Mesenchymal stem cell (in vitro differentiated cells and primary cell): ENCODE measurements at regions not wholly inside any gene's neighbourhood (a gene's known extent, or its start where the extent isn't known, plus 50 kb on each side); places are given as distances from the start of the nearest gene placed in this dataset.

Experiments used
- DNase-seq: peaks from one replicate; pipeline ENCODE4 v3.0.0-alpha.2; 2013
- H2AFZ ChIP-seq: one replicate; pipeline ENCODE4 v1.6.1; 2013; ENCODE audit warnings: low read depth, mild to moderate bottlenecking, control low read depth, inconsistent platforms, low read length, moderate library complexity
- H2AK5ac ChIP-seq: 2 replicates; pipeline ENCODE4 v1.6.1; 2013; ENCODE audit warnings: low read length, moderate library complexity, mild to moderate bottlenecking, inconsistent platforms; ENCODE audit not compliant: severe bottlenecking
- H2BK120ac ChIP-seq: one replicate; pipeline ENCODE4 v1.6.1; 2013; ENCODE audit warnings: low read depth, mild to moderate bottlenecking, inconsistent platforms, low read length, moderate library complexity
- H2BK12ac ChIP-seq, 2 experiments: one replicate each; pipeline ENCODE4 v1.6.1; 2013; ENCODE audit warnings: inconsistent platforms in 2 of 2, low read length in 2 of 2, mild to moderate bottlenecking in 2 of 2, moderate library complexity in 2 of 2, control low read depth in 1 of 2
- H2BK15ac ChIP-seq: one replicate; pipeline ENCODE4 v1.6.1; 2013; ENCODE audit warnings: mild to moderate bottlenecking, low read depth, inconsistent platforms; ENCODE audit not compliant: poor library complexity, severe bottlenecking
- H2BK5ac ChIP-seq: 2 replicates; pipeline ENCODE4 v1.6.1; 2013; ENCODE audit warnings: low read depth, mild to moderate bottlenecking, low read length, control low read depth, inconsistent platforms; ENCODE audit not compliant: poor library complexity, severe bottlenecking
- H3K14ac ChIP-seq, 2 experiments: one replicate each; pipeline ENCODE4 v1.6.1; 2013; ENCODE audit warnings: inconsistent platforms in 2 of 2, low read length in 2 of 2, control low read depth in 1 of 2, mild to moderate bottlenecking in 1 of 2, moderate library complexity in 1 of 2
- H3K18ac ChIP-seq, 2 experiments: one replicate each; pipeline ENCODE4 v1.6.1; 2013; ENCODE audit warnings: inconsistent platforms in 2 of 2, low read length in 2 of 2, control low read depth in 1 of 2, low read depth in 1 of 2, mild to moderate bottlenecking in 1 of 2
- H3K23ac ChIP-seq, 2 experiments: one replicate each; pipeline ENCODE4 v1.6.1; 2013; ENCODE audit warnings: inconsistent platforms in 2 of 2, low read length in 2 of 2, mild to moderate bottlenecking in 2 of 2, moderate library complexity in 2 of 2, control low read depth in 1 of 2
- H3K27ac ChIP-seq: 2 replicates; pipeline ENCODE4 v1.5.1; 2013; ENCODE audit warnings: mild to moderate bottlenecking, moderate library complexity, low read length, control low read depth, inconsistent platforms; ENCODE audit not compliant: poor library complexity, severe bottlenecking
- H3K27me3 ChIP-seq, 2 experiments: 2 replicates each; pipeline versions ENCODE4 v1.6.1 to v1.7.0; 2013; ENCODE audit warnings: low read length in 2 of 2, mild to moderate bottlenecking in 2 of 2, moderate library complexity in 2 of 2, control low read depth in 1 of 2, inconsistent platforms in 1 of 2; ENCODE audit not compliant: control insufficient read depth in 1 of 2, insufficient read depth in 1 of 2
- H3K36me3 ChIP-seq, 2 experiments: 2 replicates each; pipeline versions ENCODE4 v1.6.1 to v1.7.0; 2013; ENCODE audit warnings: low read length in 2 of 2, control low read depth in 1 of 2, inconsistent platforms in 1 of 2, low read depth in 1 of 2, mild to moderate bottlenecking in 1 of 2; ENCODE audit not compliant: insufficient read depth in 2 of 2, control insufficient read depth in 1 of 2
- H3K4ac ChIP-seq, 2 experiments: one replicate each; pipeline ENCODE4 v1.6.1; 2013; ENCODE audit warnings: inconsistent platforms in 2 of 2, low read length in 2 of 2, mild to moderate bottlenecking in 2 of 2, moderate library complexity in 2 of 2, control low read depth in 1 of 2, low read depth in 1 of 2
- H3K4me1 ChIP-seq: 2 replicates; pipeline ENCODE4 v1.6.1; 2013; ENCODE audit warnings: low read depth, low read length, control low read depth; ENCODE audit not compliant: control insufficient read depth, insufficient read depth
- H3K4me2 ChIP-seq: 2 replicates; pipeline ENCODE4 v1.6.1; 2013; ENCODE audit warnings: low read length, mild to moderate bottlenecking, inconsistent platforms; ENCODE audit not compliant: poor library complexity, severe bottlenecking
- H3K4me3 ChIP-seq, 2 experiments: 2 replicates each; pipeline versions ENCODE4 v1.5.1 to v1.7.0; 2013; ENCODE audit warnings: low read length in 2 of 2, mild to moderate bottlenecking in 2 of 2, control low read depth in 1 of 2, low read depth in 1 of 2; ENCODE audit not compliant: insufficient read depth in 1 of 2
- H3K79me1 ChIP-seq: replicated peaks from 2 replicates; pipeline ENCODE4 v1.6.1; 2013; ENCODE audit warnings: mild to moderate bottlenecking, control low read depth, low read length, inconsistent platforms; ENCODE audit not compliant: poor library complexity, severe bottlenecking
- H3K9ac ChIP-seq: 2 replicates; pipeline ENCODE4 v1.7.0; 2013; ENCODE audit warnings: mild to moderate bottlenecking, low read length, moderate library complexity
- H3K9me3 ChIP-seq: 2 replicates; pipeline ENCODE4 v1.7.0; 2013; ENCODE audit warnings: mild to moderate bottlenecking, low read length; ENCODE audit not compliant: control insufficient read depth
- H4K8ac ChIP-seq: one replicate; pipeline ENCODE4 v1.6.1; 2013; ENCODE audit warnings: inconsistent platforms, mild to moderate bottlenecking, low read length, moderate library complexity
- H4K91ac ChIP-seq: one replicate; pipeline ENCODE4 v1.6.1; 2013; ENCODE audit warnings: mild to moderate bottlenecking, low read length, inconsistent platforms
- WGBS: methylation state at CpG from one replicate; pipeline ENCODE4 v1.1.7; 2013; ENCODE audit warnings: mixed read lengths; 5-methylcytosine and 5-hydroxymethylcytosine counted together

DNA sequence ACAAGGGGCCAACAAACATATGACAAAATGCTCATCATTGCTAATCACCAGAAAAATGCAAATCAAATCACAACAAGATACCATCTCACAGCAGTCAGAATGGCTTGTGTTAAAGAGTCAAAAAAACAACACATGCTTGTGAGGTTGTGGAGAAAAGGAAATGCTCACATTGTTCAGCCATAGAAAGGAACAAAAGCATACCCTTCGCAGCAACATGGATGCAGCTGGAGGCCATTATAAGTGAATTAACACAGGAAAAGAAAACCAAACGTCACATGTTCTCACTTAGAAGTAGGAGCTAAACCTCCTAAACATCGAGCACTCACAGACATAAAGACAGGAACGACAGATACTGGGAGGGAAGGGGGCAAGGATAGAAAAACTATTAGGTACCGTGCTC lies 678.4 kb upstream of the GRM7 start:
- no peak overlapping the region for H3K4me3 ChIP-seq
- H2AFZ ChIP-seq: no peak overlapping the region
- H3K79me1 ChIP-seq: no peaks in the 10 kb centered on the region
- DNase-seq: no peak
- H3K14ac ChIP-seq: no peak overlapping the region
- no peak overlapping the region for H2BK5ac ChIP-seq
- WGBS: 60% methylated on average over 2 of the region's 5 CpGs
- no peak overlapping the region for H3K4ac ChIP-seq
- H3K36me3 ChIP-seq: no peaks in the 10 kb centered on the region
- no peak overlapping the region for H3K27ac ChIP-seq
- H3K4me1 ChIP-seq: no peaks in the 10 kb centered on the region
- H4K91ac ChIP-seq: no peak overlapping the region
- no peak overlapping the region for H2BK15ac ChIP-seq
- H3K27me3 ChIP-seq: no peaks in the 10 kb centered on the region
- H3K18ac ChIP-seq: no peak overlapping the region
- no peak overlapping the region for H2BK120ac ChIP-seq
- no peak overlapping the region for H2BK12ac ChIP-seq
- H3K9me3 ChIP-seq: peaks cover 3% of the 10 kb centered on the region
- H2AK5ac ChIP-seq: no peak overlapping the region
- H3K23ac ChIP-seq: no peak overlapping the region
- H3K9ac ChIP-seq: no peak overlapping the region
- no peak overlapping the region for H3K4me2 ChIP-seq
- H4K8ac ChIP-seq: no peak overlapping the region

GRCh38 chr3:6182909-6183308 lies 678.0 kb upstream of the GRM7 start:
- 92% methylated on average over 1 of the region's 2 CpGs for WGBS
- Histone ChIP-seq H4K8ac (no peak overlapping the region), H3K23ac (no peak overlapping the region), H2AK5ac (no peak overlapping the region), H2BK120ac (no peak overlapping the region), H4K91ac (no peak overlapping the region), H3K4ac (no peak overlapping the region), H3K27ac (no peak overlapping the region), H3K9ac (no peak overlapping the region), H2AFZ (no peak overlapping the region), H3K9me3 (peaks cover 7% of the 10 kb centered on the region), H2BK12ac (no peak overlapping the region), H3K4me1 (no peaks in the 10 kb centered on the region), H3K79me1 (no peaks in the 10 kb centered on the region), H2BK15ac (no peak overlapping the region), H3K4me2 (no peak overlapping the region), H3K18ac (no peak overlapping the region), H2BK5ac (no peak overlapping the region), H3K36me3 (no peaks in the 10 kb centered on the region), H3K27me3 (no peaks in the 10 kb centered on the region), H3K4me3 (no peak overlapping the region), H3K14ac (no peak overlapping the region)
- no peak for DNase-seq

- Histone ChIP-seq H4K8ac (no peak overlapping the region), H2BK15ac (no peak overlapping the region), H2BK12ac (no peak overlapping the region), H3K18ac (no peak overlapping the region), H2BK5ac (no peak overlapping the region), H4K91ac (no peak overlapping the region), H3K9ac (no peak overlapping the region), H3K4me1 (no peaks in the 10 kb centered on the region), H2AK5ac (no peak overlapping the region), H3K4me3 (no peak overlapping the region), H3K27ac (no peak overlapping the region), H2AFZ (no peak overlapping the region), H2BK120ac (no peak overlapping the region), H3K27me3 (no peaks in the 10 kb centered on the region), H3K4me2 (no peak overlapping the region), H3K9me3 (peaks cover 14% of the 10 kb centered on the region), H3K36me3 (no peaks in the 10 kb centered on the region), H3K4ac (no peak overlapping the region), H3K79me1 (no peaks in the 10 kb centered on the region), H3K14ac (no peak overlapping the region), H3K23ac (no peak overlapping the region)
- WGBS: 100% methylated on average over 1 of the region's 1 CpG
- DNase-seq: no peak
Observed at GRCh38 chr3:6189384-6189783, 671.5 kb upstream of the GRM7 start.

DNA sequence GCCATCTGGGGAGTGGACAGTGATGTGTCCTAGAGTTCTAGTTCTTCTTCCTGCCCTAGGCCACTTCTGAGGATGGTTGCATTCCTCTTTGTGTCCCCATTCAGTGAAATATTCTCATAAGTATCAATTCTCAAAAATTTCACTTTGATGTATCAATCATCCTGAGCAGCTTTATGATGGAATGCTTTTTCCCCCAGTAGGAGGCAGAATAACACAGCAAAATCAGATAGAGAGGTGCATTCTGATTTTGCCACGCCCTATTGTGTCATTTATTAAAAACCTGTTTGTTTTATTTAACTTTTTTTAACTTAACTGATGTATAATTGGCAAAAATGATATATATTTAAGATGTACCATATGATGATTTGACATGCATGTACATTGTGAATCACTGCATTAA lies 656.0 kb upstream of the GRM7 start:
- Histone ChIP-seq H3K9ac (no peak overlapping the region), H2BK120ac (no peak overlapping the region), H3K27me3 (no peaks in the 10 kb centered on the region), H3K18ac (no peak overlapping the region), H3K27ac (no peak overlapping the region), H3K4me2 (no peak overlapping the region), H4K8ac (no peak overlapping the region), H2AFZ (no peak overlapping the region), H3K9me3 (peaks cover 3% of the 10 kb centered on the region), H3K23ac (no peak overlapping the region), H2AK5ac (no peak overlapping the region), H3K36me3 (no peaks in the 10 kb centered on the region), H2BK15ac (no peak overlapping the region), H2BK12ac (no peak overlapping the region), H4K91ac (no peak overlapping the region), H3K4ac (no peak overlapping the region), H3K14ac (no peak overlapping the region), H3K4me1 (no peaks in the 10 kb centered on the region), H3K4me3 (no peak overlapping the region), H3K79me1 (no peaks in the 10 kb centered on the region), H2BK5ac (no peak overlapping the region)
- DNase-seq: no peak
- no CpG with 5 or more reads among the region's 1 CpG for WGBS
